ENCODE measurements at regions not wholly inside any gene's neighbourhood (a gene's known extent, or its start where the extent isn't known, plus 50 kb on each side); places are given as distances from the start of the nearest gene placed in this dataset.

GRCh38 chr7:54159088-54159487 is 383.1 kb upstream of the VSTM2A start:
- no peak overlapping the region for H3K4me3 ChIP-seq (replicated peaks in 1 of 2; ENCODE audit: low read depth in 1 of 2, low read length in 2 of 2)
- H2AFZ ChIP-seq (ENCODE audit: low read depth, low read length, poor library complexity, severe bottlenecking), result no peak overlapping the region
- H3K36me3 ChIP-seq (ENCODE audit: control insufficient read depth in 1 of 2, insufficient read depth in 2 of 2, low read length in 2 of 2), result no peaks in the 10 kb centered on the region
- no peak overlapping the region for H3K27ac ChIP-seq (ENCODE audit: low read depth, low read length)
- DNase-seq (ENCODE audit: low read depth, low spot score) (no peak), ATAC-seq (no peak)
- POLR2A ChIA-PET, result no interaction called here
- peaks cover 3 to 20% of the 10 kb centered on the region in 2 experiments; a peak in 2 of 4 replicates for H3K9me3 ChIP-seq (ENCODE audit: control insufficient read depth in 1 of 2, insufficient read depth in 1 of 2, low read depth in 1 of 2, low read length in 2 of 2)
- H3K9me2 ChIP-seq (ENCODE audit: insufficient read depth), result no peaks in the 10 kb centered on the region
- RAD21 ChIA-PET (ENCODE audit: low non-redundant PET in 1 of 2, low total read pairs in 2 of 2, uncharacterized antibody in 2 of 2, unreplicated experiment in 2 of 2), result no interaction called here
- TF ChIP-seq REST (IDR thresholded peaks at IDR 0.05; ENCODE audit: low read depth) (no peak), CEBPB (IDR thresholded peaks at IDR 0.05; ENCODE audit: low read depth) (no peak), EZH2phosphoT487 (IDR thresholded peaks at IDR 0.05; ENCODE audit: borderline replicate concordance) (no peak), JUND (IDR thresholded peaks at IDR 0.05) (no peak), SIN3A (IDR thresholded peaks at IDR 0.05; ENCODE audit: low read depth) (no peak), SP1 (IDR thresholded peaks at IDR 0.05; ENCODE audit: low read depth) (no peak)
- no peaks in the 10 kb centered on the region for H3K4me1 ChIP-seq (ENCODE audit: control insufficient read depth in 1 of 2, insufficient read depth in 2 of 2, low read length in 2 of 2)
- CTCF ChIA-PET, result no interaction called here
- no peaks in the 10 kb centered on the region for H4K20me1 ChIP-seq (ENCODE audit: insufficient read depth)
- H3K27me3 ChIP-seq (ENCODE audit: insufficient read depth, low read length), result no peaks in the 10 kb centered on the region
- no peaks in the 10 kb centered on the region for H3K79me2 ChIP-seq (ENCODE audit: insufficient read depth, low read length)
- intact Hi-C loops (cut with micrococcal nuclease), result no loop called here
- no peak overlapping the region for H3K9ac ChIP-seq (ENCODE audit: low read length)
- BruUV-seq (replicated peaks), result no TSS peak
- no peak overlapping the region for H3K4me2 ChIP-seq (ENCODE audit: low read length)

- no peak for ATAC-seq
- Histone ChIP-seq H3K4me3 (replicated peaks in 1 of 2; ENCODE audit: low read depth in 1 of 2, low read length in 2 of 2) (no peak overlapping the region), H3K36me3 (ENCODE audit: control insufficient read depth in 1 of 2, insufficient read depth in 2 of 2, low read length in 2 of 2) (no peaks in the 10 kb centered on the region), H3K4me1 (ENCODE audit: control insufficient read depth in 1 of 2, insufficient read depth in 2 of 2, low read length in 2 of 2) (no peaks in the 10 kb centered on the region), H3K27ac (ENCODE audit: low read depth, low read length) (no peak overlapping the region), H3K27me3 (ENCODE audit: insufficient read depth, low read length) (no peaks in the 10 kb centered on the region), H3K9me2 (ENCODE audit: insufficient read depth) (no peaks in the 10 kb centered on the region), H4K20me1 (ENCODE audit: insufficient read depth) (no peaks in the 10 kb centered on the region), H3K4me2 (ENCODE audit: low read length) (no peak overlapping the region), H3K79me2 (ENCODE audit: insufficient read depth, low read length) (no peaks in the 10 kb centered on the region), H2AFZ (ENCODE audit: low read depth, low read length, poor library complexity, severe bottlenecking) (no peak overlapping the region), H3K9me3 (ENCODE audit: control insufficient read depth in 1 of 2, insufficient read depth in 1 of 2, low read depth in 1 of 2, low read length in 2 of 2) (peaks cover 4 to 21% of the 10 kb centered on the region in 2 experiments; a peak in 2 of 4 replicates), H3K9ac (ENCODE audit: low read length) (no peak overlapping the region)
- ChIA-PET POLR2A (no interaction called here), CTCF (no interaction called here), RAD21 (ENCODE audit: low non-redundant PET in 1 of 2, low total read pairs in 2 of 2, uncharacterized antibody in 2 of 2, unreplicated experiment in 2 of 2) (no interaction called here)
- no TSS peak for BruUV-seq (replicated peaks)
- intact Hi-C loops (cut with micrococcal nuclease), result no loop called here
- no peak for DNase-seq (ENCODE audit: low read depth, low spot score)
- TF ChIP-seq CEBPB (IDR thresholded peaks at IDR 0.05; ENCODE audit: low read depth) (no peak), CTCF (IDR thresholded peaks at IDR 0.05 in 2 of 3, conservative IDR thresholded peaks at IDR 0.05 in 1 of 3; ENCODE audit: borderline replicate concordance in 1 of 3, insufficient read depth in 1 of 3, low read depth in 2 of 3, low read length in 2 of 3) (no peak), MAX (IDR thresholded peaks at IDR 0.05) (no peak), REST (IDR thresholded peaks at IDR 0.05; ENCODE audit: low read depth) (no peak), CBX3 (IDR thresholded peaks at IDR 0.05; ENCODE audit: low read depth) (no peak), SRF (IDR thresholded peaks at IDR 0.05; ENCODE audit: low read depth) (no peak), POLR2A (IDR thresholded peaks at IDR 0.05; ENCODE audit: borderline replicate concordance, extremely low read depth, insufficient read depth, insufficient read length) (no peak), ZNF274 (IDR thresholded peaks at IDR 0.05; ENCODE audit: low read depth, low read length) (no peak), SP1 (IDR thresholded peaks at IDR 0.05; ENCODE audit: low read depth) (no peak)
Measured at GRCh38 chr7:54161621-54162020, 380.6 kb upstream of the VSTM2A start.

All from HCT116 (cell line).